ENCODE measurements at regions not wholly inside any gene's neighbourhood (a gene's known extent, or its start where the extent isn't known, plus 50 kb on each side); places are given as distances from the start of the nearest gene placed in this dataset.

DNA sequence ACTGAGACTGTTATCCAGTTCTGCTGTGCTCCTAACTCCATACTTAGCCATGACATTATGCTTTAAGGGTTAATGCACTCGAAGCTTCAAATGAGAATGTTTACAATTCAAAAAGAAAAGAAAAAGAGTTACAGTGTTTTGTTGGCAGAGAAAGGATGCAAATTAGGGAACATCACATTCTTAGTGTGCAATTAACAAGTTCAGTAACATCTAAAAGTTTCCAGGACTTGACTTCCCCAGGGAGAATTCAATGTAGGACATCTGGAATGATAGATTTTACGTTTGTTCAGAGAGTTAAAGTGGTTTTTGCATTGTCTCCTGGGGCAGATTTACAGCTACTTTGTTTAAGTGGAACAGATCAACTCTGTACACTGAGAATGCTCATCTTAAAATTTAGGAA lies 525.2 kb downstream of the LIG4 start:
- H3F3A ChIP-seq (ENCODE audit: low read length, unreplicated experiment) = no peaks in the 10 kb centered on the region
- no peak overlapping the region for H3K4me2 ChIP-seq (ENCODE audit: low read length)
- TF ChIP-seq, protein P1, sequence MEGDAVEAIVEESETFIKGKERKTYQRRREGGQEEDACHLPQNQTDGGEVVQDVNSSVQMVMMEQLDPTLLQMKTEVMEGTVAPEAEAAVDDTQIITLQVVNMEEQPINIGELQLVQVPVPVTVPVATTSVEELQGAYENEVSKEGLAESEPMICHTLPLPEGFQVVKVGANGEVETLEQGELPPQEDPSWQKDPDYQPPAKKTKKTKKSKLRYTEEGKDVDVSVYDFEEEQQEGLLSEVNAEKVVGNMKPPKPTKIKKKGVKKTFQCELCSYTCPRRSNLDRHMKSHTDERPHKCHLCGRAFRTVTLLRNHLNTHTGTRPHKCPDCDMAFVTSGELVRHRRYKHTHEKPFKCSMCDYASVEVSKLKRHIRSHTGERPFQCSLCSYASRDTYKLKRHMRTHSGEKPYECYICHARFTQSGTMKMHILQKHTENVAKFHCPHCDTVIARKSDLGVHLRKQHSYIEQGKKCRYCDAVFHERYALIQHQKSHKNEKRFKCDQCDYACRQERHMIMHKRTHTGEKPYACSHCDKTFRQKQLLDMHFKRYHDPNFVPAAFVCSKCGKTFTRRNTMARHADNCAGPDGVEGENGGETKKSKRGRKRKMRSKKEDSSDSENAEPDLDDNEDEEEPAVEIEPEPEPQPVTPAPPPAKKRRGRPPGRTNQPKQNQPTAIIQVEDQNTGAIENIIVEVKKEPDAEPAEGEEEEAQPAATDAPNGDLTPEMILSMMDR (conservative IDR thresholded peaks at IDR 0.05; ENCODE audit: low read depth, low read length) = no peak
- no peak for TF ChIP-seq EZH2phosphoT487 (IDR thresholded peaks at IDR 0.05; ENCODE audit: borderline replicate concordance, low read length)
- no peak for TF ChIP-seq EZH2 (IDR thresholded peaks at IDR 0.05; ENCODE audit: low read length, unreplicated experiment)
- intact Hi-C loops (cut with micrococcal nuclease) = no loop called here
- no peaks in the 10 kb centered on the region for H3K9me2 ChIP-seq (replicated peaks; ENCODE audit: low read length)
- POLR2A ChIA-PET (ENCODE audit: unreplicated experiment) = no interaction called here
- no peaks in the 10 kb centered on the region for H3K36me3 ChIP-seq (ENCODE audit: low read depth, low read length)
- H3K79me2 ChIP-seq (ENCODE audit: low read length) = no peaks in the 10 kb centered on the region
- H3K4me1 ChIP-seq (ENCODE audit: insufficient read depth, low read length) = no peaks in the 10 kb centered on the region
- H3K27ac ChIP-seq (ENCODE audit: low read length) = no peak overlapping the region
- H3K27me3 ChIP-seq (ENCODE audit: low read length) = no peaks in the 10 kb centered on the region
- no peaks in the 10 kb centered on the region for H4K20me1 ChIP-seq (ENCODE audit: low read length)
- BruUV-seq (replicated peaks) = no TSS peak
- no peak overlapping the region for H3K4me3 ChIP-seq (ENCODE audit: low read length)
- H3K9me3 ChIP-seq (ENCODE audit: low read length) = no peaks in the 10 kb centered on the region
- H2AFZ ChIP-seq (ENCODE audit: low read length) = no peak overlapping the region
- ATAC-seq (no peak), DNase-seq (no peak)
- no peak overlapping the region for H3K9ac ChIP-seq (ENCODE audit: low read length)
- CTCF ChIA-PET = no interaction called here

DNA sequence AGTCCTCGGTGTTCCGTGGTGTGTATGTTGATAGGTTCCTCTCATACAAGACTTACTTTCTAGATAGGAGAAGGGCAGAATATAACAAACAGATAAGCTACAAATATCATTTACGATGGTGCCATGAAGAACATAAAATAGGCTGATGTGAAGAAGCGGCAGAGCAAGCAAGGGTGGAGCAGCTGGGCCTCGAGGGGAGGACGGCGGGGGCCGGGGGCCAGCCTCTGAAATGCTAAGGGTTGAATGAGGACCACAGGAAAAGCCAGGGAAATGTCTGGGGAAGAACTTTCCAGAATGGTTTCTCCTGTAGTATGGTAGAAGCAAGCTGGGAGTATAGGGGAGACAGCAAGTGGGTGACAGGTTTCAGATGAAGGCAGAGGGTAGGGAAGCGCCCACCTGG lies 529.5 kb downstream of the LIG4 start:
- no peaks in the 10 kb centered on the region for H3K36me3 ChIP-seq (ENCODE audit: low read depth, low read length)
- no peaks in the 10 kb centered on the region for H3K79me2 ChIP-seq (ENCODE audit: low read length)
- no peak overlapping the region for H3K27ac ChIP-seq (ENCODE audit: low read length)
- H3K4me1 ChIP-seq (ENCODE audit: insufficient read depth, low read length) = no peaks in the 10 kb centered on the region
- POLR2A ChIA-PET (ENCODE audit: unreplicated experiment) = no interaction called here
- H3K9me2 ChIP-seq (replicated peaks; ENCODE audit: low read length) = no peaks in the 10 kb centered on the region
- TF ChIP-seq EZH2 (IDR thresholded peaks at IDR 0.05; ENCODE audit: low read length, unreplicated experiment) = no peak
- TF ChIP-seq, protein P1 (conservative IDR thresholded peaks at IDR 0.05; ENCODE audit: low read depth, low read length) = no peak
- no peak for TF ChIP-seq EZH2phosphoT487 (IDR thresholded peaks at IDR 0.05; ENCODE audit: borderline replicate concordance, low read length)
- no peaks in the 10 kb centered on the region for H3K27me3 ChIP-seq (ENCODE audit: low read length)
- no peaks in the 10 kb centered on the region for H3F3A ChIP-seq (ENCODE audit: low read length, unreplicated experiment)
- no peak overlapping the region for H3K9ac ChIP-seq (ENCODE audit: low read length)
- H3K4me3 ChIP-seq (ENCODE audit: low read length) = no peak overlapping the region
- no peaks in the 10 kb centered on the region for H4K20me1 ChIP-seq (ENCODE audit: low read length)
- H2AFZ ChIP-seq (ENCODE audit: low read length) = no peak overlapping the region
- ATAC-seq (no peak), DNase-seq (no peak)
- no peak overlapping the region for H3K4me2 ChIP-seq (ENCODE audit: low read length)
- CTCF ChIA-PET = no interaction called here
- intact Hi-C loops (cut with micrococcal nuclease) = no loop called here
- no TSS peak for BruUV-seq (replicated peaks)
- H3K9me3 ChIP-seq (ENCODE audit: low read length) = no peaks in the 10 kb centered on the region

- intact Hi-C loops (cut with micrococcal nuclease) = no loop called here
- ChIA-PET POLR2A (ENCODE audit: unreplicated experiment) (no interaction called here), CTCF (no interaction called here)
- H3K4me1 ChIP-seq (ENCODE audit: insufficient read depth, low read length) = no peaks in the 10 kb centered on the region
- no peaks in the 10 kb centered on the region for H3K36me3 ChIP-seq (ENCODE audit: low read depth, low read length)
- TF ChIP-seq EZH2phosphoT487 (IDR thresholded peaks at IDR 0.05; ENCODE audit: borderline replicate concordance, low read length) (no peak), EZH2 (IDR thresholded peaks at IDR 0.05; ENCODE audit: low read length, unreplicated experiment) (no peak)
- TF ChIP-seq, protein P1 (conservative IDR thresholded peaks at IDR 0.05; ENCODE audit: low read depth, low read length) = no peak
- H3K9ac ChIP-seq (ENCODE audit: low read length) = no peak overlapping the region
- no peaks in the 10 kb centered on the region for H3F3A ChIP-seq (ENCODE audit: low read length, unreplicated experiment)
- BruUV-seq (replicated peaks) = no TSS peak
- H3K27ac ChIP-seq (ENCODE audit: low read length) = no peak overlapping the region
- H3K4me2 ChIP-seq (ENCODE audit: low read length) = no peak overlapping the region
- H4K20me1 ChIP-seq (ENCODE audit: low read length) = no peaks in the 10 kb centered on the region
- no peak overlapping the region for H2AFZ ChIP-seq (ENCODE audit: low read length)
- H3K79me2 ChIP-seq (ENCODE audit: low read length) = no peaks in the 10 kb centered on the region
- H3K27me3 ChIP-seq (ENCODE audit: low read length) = no peaks in the 10 kb centered on the region
- DNase-seq (no peak), ATAC-seq (no peak)
- no peaks in the 10 kb centered on the region for H3K9me3 ChIP-seq (ENCODE audit: low read length)
- H3K4me3 ChIP-seq (ENCODE audit: low read length) = no peak overlapping the region
- H3K9me2 ChIP-seq (replicated peaks; ENCODE audit: low read length) = no peaks in the 10 kb centered on the region
These were observed 533.7 kb downstream of the LIG4 start for GRCh38 chr13:107681600-107681999.

Measured in PC-3 (cell line).